GM12892 (cell line): ENCODE measurements at regions not wholly inside any gene's neighbourhood (a gene's known extent, or its start where the extent isn't known, plus 50 kb on each side); places are given as distances from the start of the nearest gene placed in this dataset.

Source experiments
- POLR2A ChIP-seq: IDR thresholded peaks from 2 replicates; pipeline ENCODE4 v1.6.1; 2011; ENCODE audit warnings: low read depth, low read length, control low read depth
- TAF1 ChIP-seq: IDR thresholded peaks from 2 replicates; pipeline ENCODE4 v1.6.1; 2011; ENCODE audit warnings: low read depth, mild to moderate bottlenecking, control low read depth, low read length, borderline replicate concordance

DNA sequence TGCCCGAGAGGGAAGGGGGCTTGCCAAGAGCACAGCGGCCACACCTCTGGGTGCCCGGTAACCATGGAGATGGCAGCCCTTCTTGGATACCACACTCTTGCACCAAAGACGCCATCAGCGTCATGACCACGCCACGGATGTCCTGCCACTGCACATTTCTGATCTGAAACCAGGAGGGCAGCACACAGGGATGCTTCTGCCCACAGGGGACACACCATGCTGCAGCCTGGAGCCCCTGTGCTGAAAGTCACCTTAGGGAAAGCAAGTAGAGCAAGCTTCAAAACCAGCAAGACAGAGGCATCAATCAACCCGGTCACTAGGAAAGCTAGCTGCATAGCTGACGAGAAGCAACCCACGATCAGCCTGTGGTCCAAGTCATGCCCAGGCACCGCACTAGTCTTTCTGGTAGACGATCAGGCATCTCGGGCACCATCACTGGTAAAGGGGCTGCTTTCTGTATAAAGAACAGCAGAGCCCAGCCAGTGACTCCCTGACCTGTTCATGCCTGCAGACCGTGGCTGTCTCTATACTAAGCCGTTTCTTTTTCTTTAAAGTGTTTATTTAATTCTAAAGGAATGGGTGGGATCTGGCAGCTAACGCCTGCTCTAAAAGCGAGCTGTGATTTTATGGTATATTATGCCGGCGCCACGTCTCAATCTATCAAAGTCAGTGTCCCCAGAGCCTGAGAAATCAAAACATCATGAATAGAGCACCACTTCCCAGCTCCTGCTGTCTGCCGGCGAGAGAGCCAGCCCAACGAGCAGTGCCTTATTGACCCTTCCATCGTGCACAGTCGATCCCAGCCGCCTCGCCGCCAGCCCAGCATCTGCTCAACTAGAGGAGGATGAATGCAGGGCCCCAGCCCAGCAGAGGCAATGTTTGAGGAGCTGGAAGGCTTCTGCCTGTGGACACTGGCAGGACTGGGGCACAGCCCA is 244.7 kb downstream of the RBFOX3 start:
- TF ChIP-seq POLR2A (no peak), TAF1 (no peak)
